ENCODE measurements at regions not wholly inside any gene's neighbourhood (a gene's known extent, or its start where the extent isn't known, plus 50 kb on each side); places are given as distances from the start of the nearest gene placed in this dataset.
"Not testable (repeated sequence)": the region's sequence is repeated elsewhere in the genome, so short reads cannot be mapped to it uniquely, and the experiment has no call there.

GRCh38 chr6:2611092-2611491 lies 139.6 kb downstream of the MYLK4 start:
- no peaks in the 10 kb centered on the region for H3K4me1 ChIP-seq (ENCODE audit: control insufficient read depth in 2 of 2, insufficient read depth in 2 of 2, low read length in 2 of 2)
- no peak for DNase-seq

GRCh38 chr6:2608503-2608902 lies 142.2 kb downstream of the MYLK4 start:
- H3K27ac ChIP-seq (ENCODE audit: low read depth, low read length), result no peak overlapping the region
- Mint-ChIP-seq H3K4me3 (no peak overlapping the region), H3K4me1 (no peaks in the 10 kb centered on the region), H3K36me3 (no peaks in the 10 kb centered on the region), H3K9me3 (no peaks in the 10 kb centered on the region), H3K27ac (no peak overlapping the region), H3K27me3 (peaks cover 6 to 36% (median 25%) of the 10 kb centered on the region in 5 donors)
- ChIA-PET CTCF (interaction anchor here (0.6 kb wide), 1 partner anchor 644 kb away, joined by 3 read pairs; no protein-coding TSS in a partner anchor), POLR2A (no interaction called here)
- DNase-seq (no peak), ATAC-seq (no peak)
- no peaks in the 10 kb centered on the region for H3K27me3 ChIP-seq (ENCODE audit: control insufficient read depth in 2 of 2, insufficient read depth in 2 of 2, low read length in 2 of 2)
- no peaks in the 10 kb centered on the region for H3K9me3 ChIP-seq (ENCODE audit: control insufficient read depth in 2 of 3, low read length in 3 of 3)
- H3K4me3 ChIP-seq (ENCODE audit: low read length), result no peak overlapping the region
- intact Hi-C loops (cut with micrococcal nuclease), result no loop called here
- no peaks in the 10 kb centered on the region for H3K4me1 ChIP-seq (ENCODE audit: control insufficient read depth in 2 of 2, insufficient read depth in 2 of 2, low read length in 2 of 2)
- no peaks in the 10 kb centered on the region for H3K36me3 ChIP-seq (ENCODE audit: control insufficient read depth in 2 of 3, insufficient read depth in 3 of 3, low read length in 3 of 3)

More at GRCh38 chr6:2611092-2611491, 139.6 kb downstream of the MYLK4 start:
- Mint-ChIP-seq H3K36me3 (peaks cover 0 to 5% (median 0%) of the 10 kb centered on the region in 5 donors), H3K9me3 (peaks cover 0 to 6% (median 0%) of the 10 kb centered on the region in 11 donors), H3K27ac (no peak overlapping the region), H3K4me3 (no peak overlapping the region), H3K4me1 (no peaks in the 10 kb centered on the region), H3K27me3 (peaks cover 19 to 38% (median 31%) of the 10 kb centered on the region in 5 donors)
- ATAC-seq, result no peak
- intact Hi-C loops (cut with micrococcal nuclease), result no loop called here
- Histone ChIP-seq H3K36me3 (ENCODE audit: control insufficient read depth in 2 of 3, insufficient read depth in 3 of 3, low read length in 3 of 3) (no peaks in the 10 kb centered on the region), H3K9me3 (ENCODE audit: control insufficient read depth in 2 of 3, low read length in 3 of 3) (no peaks in the 10 kb centered on the region), H3K27me3 (ENCODE audit: control insufficient read depth in 2 of 2, insufficient read depth in 2 of 2, low read length in 2 of 2) (no peaks in the 10 kb centered on the region), H3K4me3 (ENCODE audit: low read length) (no peak overlapping the region), H3K27ac (ENCODE audit: low read depth, low read length) (no peak overlapping the region)
- CTCF ChIA-PET, result no interaction called here
- POLR2A ChIA-PET, result no interaction called here

GRCh38 chr6:2600363-2600762 lies 150.4 kb downstream of the MYLK4 start:
- Mint-ChIP-seq H3K27ac (no peak overlapping the region), H3K36me3 (peaks cover 0 to 3% (median 0%) of the 10 kb centered on the region in 5 donors), H3K27me3 (peaks cover 6 to 23% (median 11%) of the 10 kb centered on the region in 5 donors), H3K9me3 (peaks cover 0 to 4% (median 0%) of the 10 kb centered on the region in 11 donors), H3K4me1 (no peaks in the 10 kb centered on the region), H3K4me3 (no peak overlapping the region)
- Histone ChIP-seq H3K4me1 (ENCODE audit: control insufficient read depth in 2 of 2, insufficient read depth in 2 of 2, low read length in 2 of 2) (no peaks in the 10 kb centered on the region), H3K36me3 (ENCODE audit: control insufficient read depth in 2 of 3, insufficient read depth in 3 of 3, low read length in 3 of 3) (no peaks in the 10 kb centered on the region), H3K27ac (ENCODE audit: low read depth, low read length) (no peak overlapping the region), H3K4me3 (ENCODE audit: low read length) (no peak overlapping the region), H3K27me3 (ENCODE audit: control insufficient read depth in 2 of 2, insufficient read depth in 2 of 2, low read length in 2 of 2) (no peaks in the 10 kb centered on the region), H3K9me3 (ENCODE audit: control insufficient read depth in 2 of 3, low read length in 3 of 3) (no peaks in the 10 kb centered on the region)
- intact Hi-C loops (cut with micrococcal nuclease), result no loop called here
- POLR2A ChIA-PET, result no interaction called here
- CTCF ChIA-PET, result no interaction called here
- no peak for DNase-seq
- ATAC-seq, result no peak

- H3K27me3 Mint-ChIP-seq, result peaks cover 4 to 22% (median 11%) of the 10 kb centered on the region in 5 donors
- ChIA-PET POLR2A (no interaction called here), CTCF (no interaction called here)
- no peak overlapping the region for H3K27ac ChIP-seq (ENCODE audit: low read depth, low read length)
- H3K27me3 ChIP-seq (ENCODE audit: control insufficient read depth in 2 of 2, insufficient read depth in 2 of 2, low read length in 2 of 2), result no peaks in the 10 kb centered on the region
- no peaks in the 10 kb centered on the region for H3K4me1 ChIP-seq (ENCODE audit: control insufficient read depth in 2 of 2, insufficient read depth in 2 of 2, low read length in 2 of 2)
- H3K27ac Mint-ChIP-seq, result no peak overlapping the region
- H3K36me3 ChIP-seq (ENCODE audit: control insufficient read depth in 2 of 3, insufficient read depth in 3 of 3, low read length in 3 of 3), result no peaks in the 10 kb centered on the region
- H3K36me3 Mint-ChIP-seq, result peaks cover 0 to 3% (median 0%) of the 10 kb centered on the region in 5 donors
- intact Hi-C loops (cut with micrococcal nuclease), result no loop called here
- H3K4me3 ChIP-seq (ENCODE audit: low read length), result no peak overlapping the region
- no peaks in the 10 kb centered on the region for H3K4me1 Mint-ChIP-seq
- ATAC-seq (no peak), DNase-seq (no peak)
- H3K9me3 Mint-ChIP-seq, result peaks cover 0 to 4% (median 0%) of the 10 kb centered on the region in 11 donors
- no peak overlapping the region for H3K4me3 Mint-ChIP-seq
- no peaks in the 10 kb centered on the region for H3K9me3 ChIP-seq (ENCODE audit: control insufficient read depth in 2 of 3, low read length in 3 of 3)
These were observed 150.9 kb downstream of the MYLK4 start for GRCh38 chr6:2599817-2600216.

- H3K4me1 Mint-ChIP-seq, result no peaks in the 10 kb centered on the region
- intact Hi-C loops (cut with micrococcal nuclease), result no loop called here
- H3K36me3 Mint-ChIP-seq, result peaks cover 0 to 3% (median 0%) of the 10 kb centered on the region in 5 donors
- ChIA-PET POLR2A (no interaction called here), CTCF (no interaction called here)
- Histone ChIP-seq H3K27me3 (ENCODE audit: control insufficient read depth in 2 of 2, insufficient read depth in 2 of 2, low read length in 2 of 2) (no peaks in the 10 kb centered on the region), H3K4me3 (ENCODE audit: low read length) (no peak overlapping the region), H3K9me3 (ENCODE audit: control insufficient read depth in 2 of 3, low read length in 3 of 3) (no peaks in the 10 kb centered on the region), H3K4me1 (ENCODE audit: control insufficient read depth in 2 of 2, insufficient read depth in 2 of 2, low read length in 2 of 2) (no peaks in the 10 kb centered on the region), H3K36me3 (ENCODE audit: control insufficient read depth in 2 of 3, insufficient read depth in 3 of 3, low read length in 3 of 3) (no peaks in the 10 kb centered on the region), H3K27ac (ENCODE audit: low read depth, low read length) (no peak overlapping the region)
- peaks cover 0 to 4% (median 0%) of the 10 kb centered on the region in 11 donors for H3K9me3 Mint-ChIP-seq
- DNase-seq (no peak), ATAC-seq (no peak)
- H3K4me3 Mint-ChIP-seq, result no peak overlapping the region
- peaks cover 0 to 20% (median 7%) of the 10 kb centered on the region in 5 donors for H3K27me3 Mint-ChIP-seq
- H3K27ac Mint-ChIP-seq, result no peak overlapping the region
These were observed 151.9 kb downstream of the MYLK4 start for GRCh38 chr6:2598867-2599266.

- no peaks in the 10 kb centered on the region for H3K4me1 Mint-ChIP-seq
- H3K4me1 ChIP-seq (ENCODE audit: control insufficient read depth in 2 of 2, insufficient read depth in 2 of 2, low read length in 2 of 2), result no peaks in the 10 kb centered on the region
- CTCF ChIA-PET, result no interaction called here
- intact Hi-C loops (cut with micrococcal nuclease), result no loop called here
- no peaks in the 10 kb centered on the region for H3K36me3 ChIP-seq (ENCODE audit: control insufficient read depth in 2 of 3, insufficient read depth in 3 of 3, low read length in 3 of 3)
- H3K36me3 Mint-ChIP-seq, result peaks cover 0 to 3% (median 0%) of the 10 kb centered on the region in 5 donors
- no peak for ATAC-seq
- DNase-seq, result no peak
- peaks cover 0 to 4% (median 0%) of the 10 kb centered on the region in 11 donors for H3K9me3 Mint-ChIP-seq
- H3K27ac Mint-ChIP-seq, result no peak overlapping the region
- no peak overlapping the region for H3K27ac ChIP-seq (ENCODE audit: low read depth, low read length)
- no peaks in the 10 kb centered on the region for H3K27me3 ChIP-seq (ENCODE audit: control insufficient read depth in 2 of 2, insufficient read depth in 2 of 2, low read length in 2 of 2)
- no peak overlapping the region for H3K4me3 Mint-ChIP-seq
- peaks cover 0 to 16% (median 12%) of the 10 kb centered on the region in 5 donors for H3K27me3 Mint-ChIP-seq
- no peaks in the 10 kb centered on the region for H3K9me3 ChIP-seq (ENCODE audit: control insufficient read depth in 2 of 3, low read length in 3 of 3)
- H3K4me3 ChIP-seq (ENCODE audit: low read length), result no peak overlapping the region
- POLR2A ChIA-PET, result no interaction called here
These were observed 152.7 kb downstream of the MYLK4 start for GRCh38 chr6:2597991-2598390.

GRCh38 chr6:2597457-2597856 lies 153.3 kb downstream of the MYLK4 start:
- CTCF ChIA-PET; H3K4me3 ChIP-seq (ENCODE audit: low read length); H3K36me3 ChIP-seq (ENCODE audit: control insufficient read depth in 2 of 3, insufficient read depth in 3 of 3, low read length in 3 of 3); H3K9me3 ChIP-seq (ENCODE audit: control insufficient read depth in 2 of 3, low read length in 3 of 3); H3K4me1 Mint-ChIP-seq; ATAC-seq; H3K4me3 Mint-ChIP-seq; intact Hi-C loops (cut with micrococcal nuclease); H3K27me3 ChIP-seq (ENCODE audit: control insufficient read depth in 2 of 2, insufficient read depth in 2 of 2, low read length in 2 of 2); H3K36me3 Mint-ChIP-seq; H3K27ac Mint-ChIP-seq; H3K9me3 Mint-ChIP-seq; H3K27ac ChIP-seq (ENCODE audit: low read depth, low read length); POLR2A ChIA-PET; DNase-seq; H3K4me1 ChIP-seq (ENCODE audit: control insufficient read depth in 2 of 2, insufficient read depth in 2 of 2, low read length in 2 of 2): not testable (repeated sequence)
- peaks cover under 1 to 15% (median 15%) of the 10 kb centered on the region in 5 donors for H3K27me3 Mint-ChIP-seq
